ENCODE measurements at regions not wholly inside any gene's neighbourhood (a gene's known extent, or its start where the extent isn't known, plus 50 kb on each side); places are given as distances from the start of the nearest gene placed in this dataset.

DNA sequence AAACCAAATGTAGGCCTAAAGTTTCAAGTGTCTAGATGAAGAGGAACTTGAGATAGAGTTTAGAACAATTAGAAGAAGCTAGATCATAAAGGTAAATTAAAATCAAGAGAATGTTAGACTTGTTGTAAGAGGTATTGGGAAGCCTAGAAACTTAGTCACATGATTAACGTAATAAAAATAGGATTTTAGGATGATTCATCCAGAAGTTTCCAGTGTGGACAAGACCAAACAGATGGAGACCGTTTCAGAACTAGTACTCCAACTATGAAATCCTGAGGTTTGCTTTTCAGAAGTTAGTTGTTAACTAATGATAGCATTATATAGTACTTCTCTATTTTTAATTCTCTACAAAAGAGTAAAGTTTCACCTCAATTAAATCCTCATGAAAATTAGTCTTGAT lies 104.9 kb downstream of the MZT1 start:
- TF ChIP-seq, protein P1, sequence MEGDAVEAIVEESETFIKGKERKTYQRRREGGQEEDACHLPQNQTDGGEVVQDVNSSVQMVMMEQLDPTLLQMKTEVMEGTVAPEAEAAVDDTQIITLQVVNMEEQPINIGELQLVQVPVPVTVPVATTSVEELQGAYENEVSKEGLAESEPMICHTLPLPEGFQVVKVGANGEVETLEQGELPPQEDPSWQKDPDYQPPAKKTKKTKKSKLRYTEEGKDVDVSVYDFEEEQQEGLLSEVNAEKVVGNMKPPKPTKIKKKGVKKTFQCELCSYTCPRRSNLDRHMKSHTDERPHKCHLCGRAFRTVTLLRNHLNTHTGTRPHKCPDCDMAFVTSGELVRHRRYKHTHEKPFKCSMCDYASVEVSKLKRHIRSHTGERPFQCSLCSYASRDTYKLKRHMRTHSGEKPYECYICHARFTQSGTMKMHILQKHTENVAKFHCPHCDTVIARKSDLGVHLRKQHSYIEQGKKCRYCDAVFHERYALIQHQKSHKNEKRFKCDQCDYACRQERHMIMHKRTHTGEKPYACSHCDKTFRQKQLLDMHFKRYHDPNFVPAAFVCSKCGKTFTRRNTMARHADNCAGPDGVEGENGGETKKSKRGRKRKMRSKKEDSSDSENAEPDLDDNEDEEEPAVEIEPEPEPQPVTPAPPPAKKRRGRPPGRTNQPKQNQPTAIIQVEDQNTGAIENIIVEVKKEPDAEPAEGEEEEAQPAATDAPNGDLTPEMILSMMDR (conservative IDR thresholded peaks at IDR 0.05; ENCODE audit: low read depth, low read length): no peak
- no peak for TF ChIP-seq EZH2 (IDR thresholded peaks at IDR 0.05; ENCODE audit: low read length, unreplicated experiment)
